Stomach (tissue), 8 donors: ENCODE measurements at regions not wholly inside any gene's neighbourhood (a gene's known extent, or its start where the extent isn't known, plus 50 kb on each side); places are given as distances from the start of the nearest gene placed in this dataset.

Experiments used
- DNase-seq, 2 donors: peaks; one replicate each; pipeline versions ENCODE4 v3.0.0 to v3.0.0-alpha.2; 2013 to 2019
- H3K27ac ChIP-seq, 5 donors: fragments of 200-600 bp in 4 of 5; sonication (generic) in 4 of 5; one replicate each; pipeline ENCODE4 v1.5.1; 2013 to 2019; ENCODE audit warnings: mild to moderate bottlenecking in 1 of 5, moderate library complexity in 1 of 5
- H3K27me3 ChIP-seq, 3 donors: fragments of 200-600 bp; sonication (generic); one replicate each; pipeline ENCODE4 v1.5.1; 2017 to 2019; ENCODE audit warnings: mixed run types in 1 of 3
- H3K36me3 ChIP-seq, 4 donors: fragments of 200-600 bp; sonication (generic); 1 replicate in 3 of 4; 2 replicates in 1 of 4; pipeline ENCODE4 v1.5.1; 2016 to 2019
- H3K4me1 ChIP-seq, 4 donors: fragments of 200-600 bp; sonication (generic); one replicate each; pipeline ENCODE4 v1.5.1; 2016 to 2019
- H3K4me3 ChIP-seq, 4 donors: fragments of 200-600 bp; sonication (generic) in 3 of 4; one replicate each; pipeline ENCODE4 v1.5.1; 2016 to 2019; ENCODE audit warnings: mild to moderate bottlenecking in 1 of 4
- H3K9me3 ChIP-seq, 4 donors: fragments of 200-600 bp; sonication (generic); one replicate each; pipeline ENCODE4 v1.5.1; 2016 to 2019
- EP300 ChIP-seq: sonication (generic); formaldehyde crosslinking; IDR thresholded peaks from one replicate; pipeline ENCODE4 v1.6.1; 2017; ENCODE audit warnings: antibody characterized with exemption
- POLR2A ChIP-seq, 4 donors: fragments of 450-650 bp; IDR thresholded peaks; one replicate each; pipeline ENCODE4 v1.6.1; 2016; ENCODE audit warnings: antibody characterized with exemption in 4 of 4, control low read depth in 2 of 4, mild to moderate bottlenecking in 1 of 4, moderate library complexity in 1 of 4
- POLR2AphosphoS5 ChIP-seq, 3 donors: sonication (generic); formaldehyde crosslinking; IDR thresholded peaks; one replicate each; pipeline ENCODE4 v1.6.1; 2016; ENCODE audit warnings: antibody characterized with exemption in 3 of 3
- WGBS, 5 donors: extraction: QIAGEN DNeasy Blood & Tissue Kit in 3 of 5; methylation state at CpG; one replicate each; pipeline versions ENCODE4 v1.1.5 to v1.1.7; 2013 to 2018; 5-methylcytosine and 5-hydroxymethylcytosine counted together
- intact Hi-C: fragments of 100-400 bp; cut with DNase I; formaldehyde crosslinking; loops from one replicate; pipeline ENCODE4 v1.15.1; 2023; ENCODE audit warnings: low total_unique reads
- TF ChIP-seq, protein P1 (sequence below), 7 experiments: fragments of 450-650 bp in 4 of 7; fragments of 200-600 bp in 3 of 7; sonication (generic) in 3 of 7; IDR thresholded peaks; one replicate each; pipeline ENCODE4 v1.5.1; 2016 to 2019; ENCODE audit warnings: antibody characterized with exemption in 7 of 7, control low read depth in 2 of 7, mild to moderate bottlenecking in 1 of 7
- donor health status: healthy with polysubstance abuse.
- donor health status: Bipolar disorder and iron deficiency.
- donor health status: healthy.

- intact Hi-C loops = no loop called here
- peak in 1 of 2 donors; percentile 89 for DNase-seq
- WGBS, 5 donors = 7 to 18% (median 9%) methylated on average over 5 of the region's 5 CpGs
Observed at GRCh38 chr7:80312139-80312661, 177.6 kb downstream of the GNAI1 start.

GRCh38 chr7:80311313-80311712 lies 176.7 kb downstream of the GNAI1 start:
- TF ChIP-seq POLR2A (IDR thresholded peaks at IDR 0.05) = no peak
- TF ChIP-seq, protein P1, sequence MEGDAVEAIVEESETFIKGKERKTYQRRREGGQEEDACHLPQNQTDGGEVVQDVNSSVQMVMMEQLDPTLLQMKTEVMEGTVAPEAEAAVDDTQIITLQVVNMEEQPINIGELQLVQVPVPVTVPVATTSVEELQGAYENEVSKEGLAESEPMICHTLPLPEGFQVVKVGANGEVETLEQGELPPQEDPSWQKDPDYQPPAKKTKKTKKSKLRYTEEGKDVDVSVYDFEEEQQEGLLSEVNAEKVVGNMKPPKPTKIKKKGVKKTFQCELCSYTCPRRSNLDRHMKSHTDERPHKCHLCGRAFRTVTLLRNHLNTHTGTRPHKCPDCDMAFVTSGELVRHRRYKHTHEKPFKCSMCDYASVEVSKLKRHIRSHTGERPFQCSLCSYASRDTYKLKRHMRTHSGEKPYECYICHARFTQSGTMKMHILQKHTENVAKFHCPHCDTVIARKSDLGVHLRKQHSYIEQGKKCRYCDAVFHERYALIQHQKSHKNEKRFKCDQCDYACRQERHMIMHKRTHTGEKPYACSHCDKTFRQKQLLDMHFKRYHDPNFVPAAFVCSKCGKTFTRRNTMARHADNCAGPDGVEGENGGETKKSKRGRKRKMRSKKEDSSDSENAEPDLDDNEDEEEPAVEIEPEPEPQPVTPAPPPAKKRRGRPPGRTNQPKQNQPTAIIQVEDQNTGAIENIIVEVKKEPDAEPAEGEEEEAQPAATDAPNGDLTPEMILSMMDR (IDR thresholded peaks at IDR 0.05) = no peak
- no peak for TF ChIP-seq POLR2AphosphoS5 (IDR thresholded peaks at IDR 0.05)
- no peak for TF ChIP-seq EP300
- H3K27ac ChIP-seq = peak overlapping the region in 2 of 5 donors; percentile 24 to 33
- WGBS, 5 donors = 19 to 40% (median 34%) methylated on average over 2 of the region's 2 CpGs
- DNase-seq = no peak
- H3K36me3 ChIP-seq = no peaks in the 10 kb centered on the region
- no peaks in the 10 kb centered on the region for H3K9me3 ChIP-seq
- H3K27me3 ChIP-seq = no peaks in the 10 kb centered on the region
- no peak overlapping the region for H3K4me3 ChIP-seq
- peaks cover 6 to 22% (median 14%) of the 10 kb centered on the region in 4 donors for H3K4me1 ChIP-seq
- intact Hi-C loops = no loop called here

More at GRCh38 chr7:80312139-80312661, 177.6 kb downstream of the GNAI1 start:
- H3K4me3 ChIP-seq = no peak overlapping the region
- no peaks in the 10 kb centered on the region for H3K36me3 ChIP-seq
- TF ChIP-seq POLR2AphosphoS5 (IDR thresholded peaks at IDR 0.05) (peak in 1 of 3 donors; percentile 57), EP300 (no peak)
- H3K27ac ChIP-seq = peak overlapping the region in 4 of 5 donors; percentile 8 to 33 (median 22)
- no peaks in the 10 kb centered on the region for H3K9me3 ChIP-seq
- H3K4me1 ChIP-seq = peaks cover 6 to 30% (median 19%) of the 10 kb centered on the region in 4 donors
- no peaks in the 10 kb centered on the region for H3K27me3 ChIP-seq

GRCh38 chr7:80309971-80310549 lies 175.4 kb downstream of the GNAI1 start:
- 81 to 90% (median 85%) methylated on average over 4 of the region's 4 CpGs for WGBS, 5 donors
- no peak overlapping the region for H3K27ac ChIP-seq
- intact Hi-C loops = no loop called here
- H3K9me3 ChIP-seq = no peaks in the 10 kb centered on the region
- H3K27me3 ChIP-seq = no peaks in the 10 kb centered on the region
- H3K4me3 ChIP-seq = no peak overlapping the region
- DNase-seq = no peak
- H3K4me1 ChIP-seq = peaks cover 6 to 22% (median 14%) of the 10 kb centered on the region in 4 donors
- TF ChIP-seq, protein P1 (IDR thresholded peaks at IDR 0.05) = no peak
- TF ChIP-seq POLR2A (IDR thresholded peaks at IDR 0.05) = no peak
- no peak for TF ChIP-seq EP300
- TF ChIP-seq POLR2AphosphoS5 (IDR thresholded peaks at IDR 0.05) = no peak
- H3K36me3 ChIP-seq = no peaks in the 10 kb centered on the region

- intact Hi-C loops = no loop called here
- no peak for DNase-seq
- no peaks in the 10 kb centered on the region for H3K9me3 ChIP-seq
- no peaks in the 10 kb centered on the region for H3K36me3 ChIP-seq
- no peak overlapping the region for H3K4me3 ChIP-seq
- no peaks in the 10 kb centered on the region for H3K27me3 ChIP-seq
- 90 to 96% (median 94%) methylated on average over 3 of the region's 3 CpGs for WGBS, 5 donors
- TF ChIP-seq, protein P1 (IDR thresholded peaks at IDR 0.05) = no peak
- no peak for TF ChIP-seq EP300
- TF ChIP-seq POLR2A (IDR thresholded peaks at IDR 0.05) = no peak
- no peak for TF ChIP-seq POLR2AphosphoS5 (IDR thresholded peaks at IDR 0.05)
- peaks cover 6 to 22% (median 14%) of the 10 kb centered on the region in 4 donors for H3K4me1 ChIP-seq
- no peak overlapping the region for H3K27ac ChIP-seq
Observed at GRCh38 chr7:80309377-80309776, 174.7 kb downstream of the GNAI1 start.
